ENCODE measurements at regions not wholly inside any gene's neighbourhood (a gene's known extent, or its start where the extent isn't known, plus 50 kb on each side); places are given as distances from the start of the nearest gene placed in this dataset.

DNA sequence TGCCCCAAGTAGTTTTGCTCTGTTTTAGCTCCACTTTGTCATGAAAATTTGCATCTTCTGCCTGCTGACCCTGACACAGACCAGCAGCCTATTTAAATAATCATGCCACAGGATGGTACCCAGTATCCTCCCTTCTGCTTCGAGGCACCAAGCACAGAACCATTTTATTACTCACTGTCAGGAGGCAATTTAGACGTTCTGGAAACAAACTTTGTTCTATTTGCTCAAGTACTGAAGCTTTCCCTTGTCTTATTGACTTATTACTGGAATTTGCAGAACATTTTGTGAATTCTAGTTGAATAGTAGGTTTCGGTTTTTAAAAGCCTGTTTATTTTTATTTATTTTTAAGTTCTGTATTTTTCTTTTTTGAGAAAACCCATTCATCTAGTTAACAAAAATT is 279.6 kb upstream of the GADL1 start:
- TF ChIP-seq ZNF274 (IDR thresholded peaks at IDR 0.05; ENCODE audit: low read depth, low read length): no peak
- H3K4me3 ChIP-seq (ENCODE audit: low read length): no peak overlapping the region

DNA sequence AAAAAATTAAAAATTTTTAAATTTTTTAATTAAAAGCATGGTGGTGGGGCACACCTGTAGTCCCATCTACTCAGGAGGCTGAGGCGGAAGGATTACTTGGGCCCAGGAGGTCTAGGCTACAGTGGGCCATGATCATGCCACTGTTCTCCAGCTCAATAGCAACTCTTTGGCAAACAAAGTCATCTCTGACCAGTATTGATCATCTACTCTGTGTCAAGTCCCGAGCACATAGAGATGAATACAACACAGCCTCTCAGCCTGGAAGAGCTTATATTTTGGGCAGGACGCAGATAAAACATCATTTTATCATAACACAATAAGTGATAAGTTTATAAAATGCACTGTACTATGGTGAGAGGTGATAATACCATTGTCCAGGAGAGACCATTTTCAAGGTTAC is 281.6 kb upstream of the GADL1 start:
- H3K4me3 ChIP-seq (ENCODE audit: low read length): no peak overlapping the region
- TF ChIP-seq ZNF274 (IDR thresholded peaks at IDR 0.05; ENCODE audit: low read depth, low read length): no peak

DNA sequence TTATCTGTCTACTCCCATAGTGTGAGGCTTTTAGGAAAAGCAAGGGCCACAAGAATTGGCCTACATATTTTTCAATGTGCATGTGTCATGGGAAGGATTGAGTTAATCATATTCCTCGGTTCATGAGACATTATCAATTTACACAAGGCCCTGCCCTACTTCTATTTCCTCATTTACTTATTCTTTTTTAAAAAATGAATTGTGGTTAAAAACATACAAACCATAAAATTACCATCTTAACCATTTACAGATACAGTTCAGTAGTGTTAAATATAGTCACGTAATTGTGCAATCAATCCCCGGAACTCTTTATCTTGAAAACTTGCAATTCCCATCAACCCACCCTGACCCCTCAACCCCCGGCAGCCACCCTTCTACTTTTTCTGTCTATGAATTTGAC is 284.0 kb upstream of the GADL1 start:
- no peak for TF ChIP-seq ZNF274 (IDR thresholded peaks at IDR 0.05; ENCODE audit: low read depth, low read length)
- H3K4me3 ChIP-seq (ENCODE audit: low read length): no peak overlapping the region

DNA sequence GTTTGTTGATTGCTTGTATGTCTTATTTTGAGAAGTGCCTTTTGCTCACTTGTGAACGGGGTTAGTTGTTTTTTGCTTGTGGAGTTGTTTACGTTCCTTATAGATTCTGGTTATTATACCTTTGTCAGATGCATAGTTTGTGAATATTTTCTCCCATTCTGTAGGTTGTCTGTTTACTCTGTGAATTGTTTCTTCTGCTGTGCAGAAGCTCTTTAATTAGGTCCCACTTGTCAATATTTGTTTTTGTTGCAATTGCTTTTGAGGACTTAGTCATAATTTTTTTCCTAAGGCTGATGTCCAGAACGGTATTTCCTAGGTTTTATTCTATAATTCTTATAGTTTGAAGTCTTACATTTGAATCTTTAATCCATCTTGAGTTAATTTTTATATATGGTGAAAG is 285.3 kb upstream of the GADL1 start:
- no peak overlapping the region for H3K4me3 ChIP-seq (ENCODE audit: low read length)
- no peak for TF ChIP-seq ZNF274 (IDR thresholded peaks at IDR 0.05; ENCODE audit: low read depth, low read length)

DNA sequence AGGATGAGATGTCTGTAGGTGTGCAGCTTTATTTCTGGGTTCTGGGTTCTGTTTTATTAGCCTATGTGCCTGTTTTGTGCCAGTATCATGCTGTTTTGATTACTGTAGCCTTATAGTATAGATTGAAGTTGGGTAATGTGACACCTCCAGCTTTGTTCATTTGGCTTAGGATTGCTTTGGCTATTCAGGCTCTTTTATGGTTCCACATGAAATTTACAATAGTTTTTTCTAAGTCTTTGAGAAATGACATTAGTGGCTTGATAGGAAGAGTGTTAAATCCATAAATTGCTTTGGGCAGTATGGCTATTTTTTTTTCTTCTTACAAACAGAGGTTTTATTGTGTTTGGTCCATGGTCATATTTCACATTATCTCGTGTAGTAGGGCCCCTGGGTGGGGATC is 285.8 kb upstream of the GADL1 start:
- TF ChIP-seq ZNF274 (IDR thresholded peaks at IDR 0.05; ENCODE audit: low read depth, low read length): no peak
- no peak overlapping the region for H3K4me3 ChIP-seq (ENCODE audit: low read length)

DNA sequence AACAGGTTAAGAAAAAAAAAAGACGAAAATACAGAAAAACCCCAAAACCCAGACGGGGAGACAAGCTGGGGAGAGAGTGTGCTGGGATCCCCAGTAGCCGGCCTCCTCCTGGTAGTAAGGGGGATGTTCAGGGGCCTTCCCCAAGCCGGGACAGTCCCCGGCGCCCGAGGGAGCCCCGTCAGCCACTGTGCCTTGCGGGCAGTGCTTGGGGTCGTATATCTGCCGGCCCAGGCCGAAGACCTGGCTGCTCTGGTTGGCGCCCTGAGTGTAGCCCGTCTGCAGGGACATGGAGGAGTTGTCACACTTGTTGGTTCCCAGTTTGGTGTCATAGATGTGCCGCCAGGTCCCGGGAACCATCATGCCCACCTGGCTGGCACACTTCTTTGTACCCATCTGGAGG is 287.2 kb upstream of the GADL1 start:
- no peak for TF ChIP-seq ZNF274 (IDR thresholded peaks at IDR 0.05; ENCODE audit: low read depth, low read length)
- H3K4me3 ChIP-seq (ENCODE audit: low read length): no peak overlapping the region

DNA sequence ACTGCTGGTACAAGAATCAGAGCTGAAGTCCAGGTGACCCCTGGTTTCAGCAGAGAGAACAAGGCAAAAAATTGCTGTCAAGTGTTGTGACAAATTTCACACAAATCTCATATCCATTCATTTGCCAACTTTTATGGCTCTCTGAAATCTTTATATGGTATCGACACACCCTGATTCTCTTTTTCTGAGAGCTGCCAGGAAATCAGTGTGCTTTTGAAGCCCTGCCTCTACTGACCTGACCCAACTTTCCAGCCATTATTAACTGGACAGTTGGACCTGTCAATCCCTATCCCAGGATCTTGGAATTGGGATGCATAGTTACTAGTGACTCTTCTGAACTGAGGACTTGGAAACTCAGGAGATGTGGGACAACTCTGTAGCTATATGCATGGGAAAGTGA is 288.2 kb upstream of the GADL1 start:
- no peak overlapping the region for H3K4me3 ChIP-seq (ENCODE audit: low read length)
- no peak for TF ChIP-seq ZNF274 (IDR thresholded peaks at IDR 0.05; ENCODE audit: low read depth, low read length)

DNA sequence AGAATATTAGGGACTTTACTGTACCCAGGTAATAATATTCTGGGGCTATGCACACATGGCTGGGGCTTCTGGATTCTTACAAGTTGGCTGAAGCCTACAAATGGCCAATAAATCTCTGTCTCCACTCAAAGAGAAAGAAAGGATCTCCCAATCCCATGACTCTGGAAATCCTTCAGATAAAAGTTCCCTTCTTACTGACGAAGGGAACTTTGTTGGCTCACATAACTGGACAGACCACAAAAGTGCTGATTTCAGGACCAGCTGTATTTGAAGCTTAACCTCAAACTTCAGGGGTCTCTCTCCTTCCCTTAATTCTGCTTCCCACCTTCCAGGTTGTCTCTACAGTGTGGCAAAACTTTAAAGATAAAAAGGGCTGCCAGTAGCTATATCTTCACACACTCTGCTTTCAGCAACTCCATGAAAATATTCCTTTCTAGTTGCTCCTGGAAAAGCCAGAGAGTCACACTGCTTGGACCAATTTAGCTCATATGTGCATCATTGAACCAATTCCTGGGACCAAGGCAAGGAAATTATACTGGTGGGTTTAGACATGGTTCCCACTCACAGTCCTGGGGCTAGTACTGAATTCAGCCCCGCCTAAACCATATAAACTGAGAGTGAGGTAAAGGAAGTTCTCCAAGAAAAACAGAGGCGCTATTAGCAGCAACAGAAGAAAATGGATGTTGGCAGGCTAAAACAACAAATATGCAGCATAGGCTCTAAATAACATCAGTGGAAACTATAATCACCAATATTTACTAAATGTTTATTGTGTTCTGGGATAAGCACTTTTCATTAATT is 290.0 kb upstream of the GADL1 start:
- no peak for TF ChIP-seq ZNF274 (IDR thresholded peaks at IDR 0.05; ENCODE audit: low read depth, low read length)

DNA sequence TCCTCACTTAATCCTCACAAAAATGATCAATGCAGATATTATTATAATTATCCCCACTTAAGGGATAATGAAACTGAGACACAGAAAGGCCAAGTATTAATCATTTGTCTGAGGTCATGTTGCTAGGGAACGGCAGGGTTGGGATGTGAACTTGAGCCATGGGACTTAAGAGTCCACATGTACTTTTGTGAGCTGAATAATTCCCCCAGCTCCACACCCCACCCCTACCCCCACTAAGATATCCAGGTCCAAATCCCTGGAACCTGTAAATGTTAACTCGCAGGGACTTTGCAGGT is 290.5 kb upstream of the GADL1 start:
- TF ChIP-seq ZNF274 (IDR thresholded peaks at IDR 0.05; ENCODE audit: low read depth, low read length): no peak
- H3K4me3 ChIP-seq (ENCODE audit: low read length): no peak overlapping the region

More for the DNA sequence above, 290.0 kb upstream of the GADL1 start:
- H3K4me3 ChIP-seq (ENCODE audit: low read length): no peak overlapping the region

DNA sequence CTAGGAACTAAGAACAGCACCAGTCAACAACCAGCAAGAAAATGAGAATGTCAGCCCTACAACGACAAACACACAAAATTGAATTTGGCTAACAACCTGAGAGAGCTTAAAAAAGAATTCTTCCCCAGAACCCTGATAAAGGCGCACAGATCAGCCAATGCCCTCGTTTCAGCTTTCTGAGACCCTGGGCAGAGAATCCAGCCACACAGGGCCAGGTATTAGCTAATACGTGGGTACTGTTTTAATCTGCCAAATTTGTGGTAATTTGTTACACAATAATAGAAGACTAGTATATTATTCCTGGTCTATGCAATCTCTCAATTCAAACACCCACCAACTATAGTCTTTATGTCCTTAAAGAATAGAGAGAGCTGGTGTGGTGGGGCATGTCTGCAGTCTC is 291.6 kb upstream of the GADL1 start:
- no peak for TF ChIP-seq ZNF274 (IDR thresholded peaks at IDR 0.05; ENCODE audit: low read depth, low read length)
- no peak overlapping the region for H3K4me3 ChIP-seq (ENCODE audit: low read length)

DNA sequence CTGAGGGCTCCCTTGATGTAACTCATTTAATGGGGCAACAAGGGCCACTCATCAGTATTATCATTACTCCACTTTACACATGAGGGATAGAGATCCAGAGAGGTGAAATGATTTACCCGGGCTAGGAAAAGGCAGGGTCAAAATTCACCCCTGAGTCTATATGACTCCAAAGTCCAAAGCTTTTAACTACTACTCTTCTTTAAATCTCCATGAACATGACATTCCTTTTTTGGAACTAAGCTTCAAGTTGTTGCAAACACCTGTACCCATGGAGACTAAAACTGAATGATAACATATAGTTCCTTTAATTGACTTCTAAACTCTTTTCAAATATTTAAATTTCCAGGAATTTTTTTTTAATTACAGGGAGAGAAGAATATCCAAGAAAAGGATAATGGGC is 292.9 kb upstream of the GADL1 start:
- TF ChIP-seq ZNF274 (IDR thresholded peaks at IDR 0.05; ENCODE audit: low read depth, low read length): no peak
- no peak overlapping the region for H3K4me3 ChIP-seq (ENCODE audit: low read length)

DNA sequence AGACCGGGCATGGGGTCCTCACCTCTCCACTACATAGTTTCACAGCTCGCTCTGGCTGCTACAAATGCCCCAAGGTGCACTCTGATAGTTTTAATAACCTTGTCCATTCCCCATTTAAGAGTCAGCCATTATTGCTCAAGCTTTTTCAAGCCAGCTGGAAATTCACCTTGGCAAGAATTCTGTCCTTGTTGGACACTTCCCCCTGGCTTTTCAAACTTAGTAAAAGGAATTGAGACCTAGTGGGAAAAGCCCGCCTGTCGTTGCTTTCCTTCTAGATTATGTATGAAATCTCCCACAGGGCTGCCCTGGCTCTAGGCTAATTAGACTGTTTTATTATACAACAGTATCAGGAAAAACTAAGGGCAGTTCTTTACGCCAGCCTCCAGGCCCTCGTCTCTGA is 293.7 kb upstream of the GADL1 start:
- no peak overlapping the region for H3K4me3 ChIP-seq (ENCODE audit: low read length)
- TF ChIP-seq ZNF274 (IDR thresholded peaks at IDR 0.05; ENCODE audit: low read depth, low read length): no peak

DNA sequence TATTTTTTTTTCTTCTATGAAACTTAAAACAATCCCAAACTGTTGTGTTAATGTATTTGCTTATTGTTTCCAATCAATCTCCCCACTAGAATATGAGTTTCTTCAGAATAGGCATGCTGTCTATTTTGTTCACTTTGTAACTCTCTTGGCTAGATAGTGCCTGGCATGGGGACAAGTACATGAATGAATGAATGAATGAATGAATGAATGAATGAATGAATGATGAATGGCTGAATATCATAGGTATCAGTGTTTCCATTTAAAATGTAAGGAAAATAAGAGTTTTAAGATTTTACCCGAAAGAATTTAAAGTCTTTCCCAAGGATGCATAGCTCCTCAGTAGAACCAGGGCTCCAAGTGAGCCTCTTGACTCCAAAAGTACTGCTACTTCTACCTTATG is 294.9 kb upstream of the GADL1 start:
- TF ChIP-seq ZNF274 (IDR thresholded peaks at IDR 0.05; ENCODE audit: low read depth, low read length): no peak
- no peak overlapping the region for H3K4me3 ChIP-seq (ENCODE audit: low read length)

DNA sequence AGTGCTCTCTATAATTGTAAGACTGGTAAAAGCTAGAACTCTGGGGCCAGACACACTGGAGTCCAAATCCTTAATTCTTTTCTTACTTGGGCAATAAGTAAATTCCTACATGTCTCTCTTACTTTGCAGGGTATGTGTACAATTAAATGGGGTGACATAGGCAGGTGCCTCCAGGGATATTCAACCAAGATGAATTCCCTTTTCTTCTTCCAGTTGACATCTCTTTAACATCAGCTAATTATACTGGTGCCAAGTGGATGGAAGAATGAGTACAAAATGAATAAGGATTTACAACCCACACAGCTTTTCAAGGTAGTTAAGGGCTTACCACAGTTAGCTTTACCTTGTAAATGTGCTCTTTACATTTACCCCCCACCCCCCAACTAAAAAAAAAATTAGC is 295.5 kb upstream of the GADL1 start:
- H3K4me3 ChIP-seq (ENCODE audit: low read length): no peak overlapping the region
- no peak for TF ChIP-seq ZNF274 (IDR thresholded peaks at IDR 0.05; ENCODE audit: low read depth, low read length)

DNA sequence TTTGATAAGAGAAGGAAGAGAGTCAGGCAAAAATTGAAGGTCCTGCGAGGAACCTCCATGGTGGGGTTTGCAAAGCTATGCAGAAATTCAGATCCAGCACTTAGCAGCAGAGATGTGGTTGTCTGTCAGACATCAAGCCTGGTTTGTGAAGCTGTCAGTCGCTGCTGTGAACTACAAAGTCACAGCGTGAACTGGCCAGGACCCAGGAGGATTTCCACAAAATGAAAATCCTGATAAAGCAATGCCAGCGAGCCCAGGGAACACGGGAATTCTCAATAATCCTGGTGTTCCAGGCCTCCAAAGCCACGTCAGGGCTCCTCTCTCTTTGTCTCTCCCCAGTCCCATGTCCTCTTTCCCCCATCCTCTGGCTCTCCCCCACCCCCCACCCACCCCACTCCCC is 296.9 kb upstream of the GADL1 start:
- no peak overlapping the region for H3K4me3 ChIP-seq (ENCODE audit: low read length)
- TF ChIP-seq ZNF274 (IDR thresholded peaks at IDR 0.05; ENCODE audit: low read depth, low read length): no peak

DNA sequence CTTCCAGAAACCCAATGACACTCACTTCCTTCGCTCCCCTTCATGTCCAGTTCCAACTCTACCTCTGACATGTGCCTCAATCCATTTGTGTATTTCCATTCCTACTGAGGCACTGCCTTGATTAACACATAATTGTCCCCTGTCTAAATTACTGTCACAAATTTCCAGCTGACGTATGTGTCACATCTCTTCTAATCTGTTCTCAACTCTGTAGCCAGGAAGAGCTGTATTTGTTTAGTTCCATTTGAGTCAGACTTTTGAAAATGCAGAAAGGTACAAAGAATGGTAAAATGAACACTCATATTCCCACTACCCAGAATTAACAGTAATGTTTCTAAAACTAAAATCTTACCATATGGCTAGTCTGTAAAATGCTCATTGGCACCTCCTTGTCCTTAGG is 299.0 kb upstream of the GADL1 start:
- no peak for TF ChIP-seq ZNF274 (IDR thresholded peaks at IDR 0.05; ENCODE audit: low read depth, low read length)
- no peak overlapping the region for H3K4me3 ChIP-seq (ENCODE audit: low read length)
